ENCODE measurements at regions not wholly inside any gene's neighbourhood (a gene's known extent, or its start where the extent isn't known, plus 50 kb on each side); places are given as distances from the start of the nearest gene placed in this dataset.

GRCh38 chr5:168204165-168204564 is 87.3 kb upstream of the WWC1 start:
- Histone ChIP-seq H2AFZ (ENCODE audit: insufficient read depth, low read depth, low read length, poor library complexity, severe bottlenecking) (no peak overlapping the region), H3K9me3 (ENCODE audit: control extremely low read depth in 1 of 3, control insufficient read depth in 2 of 3, insufficient read depth in 1 of 3, low read length in 2 of 3) (peaks cover 0 to 3% (median 0%) of the 10 kb centered on the region in 3 donors), H3K36me3 (replicated peaks in 1 of 2; ENCODE audit: control extremely low read depth in 1 of 2, control insufficient read depth in 1 of 2, extremely low read depth in 1 of 2, insufficient read depth in 2 of 2, low read length in 1 of 2) (no peaks in the 10 kb centered on the region), H3K79me2 (ENCODE audit: control insufficient read depth, insufficient read depth, low read length) (no peaks in the 10 kb centered on the region), H3K4me3 (ENCODE audit: control extremely low read depth in 1 of 5, extremely low read depth in 1 of 5, insufficient read depth in 1 of 5, low read depth in 2 of 5, low read length in 4 of 5) (no peak overlapping the region), H3K9ac (ENCODE audit: low read length) (no peak overlapping the region), H3K4me2 (replicated peaks; ENCODE audit: low read depth, low read length, poor library complexity, severe bottlenecking) (no peak overlapping the region), H3K27me3 (replicated peaks in 1 of 4; ENCODE audit: control extremely low read depth in 1 of 4, control insufficient read depth in 3 of 4, insufficient read depth in 4 of 4, low read length in 3 of 4) (no peaks in the 10 kb centered on the region), H3K4me1 (ENCODE audit: control insufficient read depth in 2 of 2, insufficient read depth in 2 of 2, low read length in 2 of 2) (no peaks in the 10 kb centered on the region), H4K20me1 (ENCODE audit: control insufficient read depth, insufficient read depth, low read length, poor library complexity, severe bottlenecking) (no peaks in the 10 kb centered on the region), H3K27ac (ENCODE audit: low read length in 2 of 2) (no peak overlapping the region)
- H3K27ac Mint-ChIP-seq = no peak overlapping the region
- no peak for TF ChIP-seq EZH2 (IDR thresholded peaks at IDR 0.05; ENCODE audit: borderline replicate concordance, insufficient read depth, low read depth, low read length, poor library complexity, severe bottlenecking)
- TF ChIP-seq CTCF (IDR thresholded peaks at IDR 0.05) = no peak
- CTCF ChIA-PET = no interaction called here
- DNase-seq = no peak
- no peak overlapping the region for H3K4me3 Mint-ChIP-seq
- H3K9me3 Mint-ChIP-seq (ENCODE audit: insufficient read depth) = no peaks in the 10 kb centered on the region
- ATAC-seq (ENCODE audit: low read depth) = no peak
- H3K4me1 Mint-ChIP-seq = no peaks in the 10 kb centered on the region
- POLR2A ChIA-PET = no interaction called here
- intact Hi-C loops (cut with micrococcal nuclease) = no loop called here
- H3K27me3 Mint-ChIP-seq = no peaks in the 10 kb centered on the region
- 89% methylated on average over 6 of the region's 6 CpGs for WGBS (ENCODE audit: insufficient coverage)

GRCh38 chr5:168207450-168208029 is 83.9 kb upstream of the WWC1 start:
- ATAC-seq (ENCODE audit: low read depth) = no peak
- Mint-ChIP-seq H3K27me3 (peaks cover 3% of the 10 kb centered on the region), H3K27ac (no peak overlapping the region), H3K4me3 (no peak overlapping the region), H3K4me1 (no peaks in the 10 kb centered on the region), H3K9me3 (ENCODE audit: insufficient read depth) (no peaks in the 10 kb centered on the region)
- H3K4me3 ChIP-seq (ENCODE audit: control extremely low read depth in 1 of 5, extremely low read depth in 1 of 5, insufficient read depth in 1 of 5, low read depth in 2 of 5, low read length in 4 of 5) = no peak overlapping the region
- DNase-seq = no peak
- intact Hi-C loops (cut with micrococcal nuclease) = no loop called here
- H3K9me3 ChIP-seq (ENCODE audit: control extremely low read depth in 1 of 3, control insufficient read depth in 2 of 3, insufficient read depth in 1 of 3, low read length in 2 of 3) = peaks cover 0 to 3% (median 0%) of the 10 kb centered on the region in 3 donors
- H3K79me2 ChIP-seq (ENCODE audit: control insufficient read depth, insufficient read depth, low read length) = no peaks in the 10 kb centered on the region
- H3K36me3 ChIP-seq (replicated peaks in 1 of 2; ENCODE audit: control extremely low read depth in 1 of 2, control insufficient read depth in 1 of 2, extremely low read depth in 1 of 2, insufficient read depth in 2 of 2, low read length in 1 of 2) = no peaks in the 10 kb centered on the region
- TF ChIP-seq EZH2 (IDR thresholded peaks at IDR 0.05; ENCODE audit: borderline replicate concordance, insufficient read depth, low read depth, low read length, poor library complexity, severe bottlenecking) (no peak), CTCF (IDR thresholded peaks at IDR 0.05) (no peak)
- WGBS (ENCODE audit: insufficient coverage) = 93% methylated on average over 6 of the region's 7 CpGs
- H3K4me1 ChIP-seq (ENCODE audit: control insufficient read depth in 2 of 2, insufficient read depth in 2 of 2, low read length in 2 of 2) = no peaks in the 10 kb centered on the region
- no peak overlapping the region for H2AFZ ChIP-seq (ENCODE audit: insufficient read depth, low read depth, low read length, poor library complexity, severe bottlenecking)
- ChIA-PET CTCF (no interaction called here), POLR2A (no interaction called here)
- no peak overlapping the region for H3K4me2 ChIP-seq (replicated peaks; ENCODE audit: low read depth, low read length, poor library complexity, severe bottlenecking)
- no peaks in the 10 kb centered on the region for H4K20me1 ChIP-seq (ENCODE audit: control insufficient read depth, insufficient read depth, low read length, poor library complexity, severe bottlenecking)
- no peak overlapping the region for H3K9ac ChIP-seq (ENCODE audit: low read length)
- peaks cover 0 to 2% (median 0%) of the 10 kb centered on the region in 4 experiments for H3K27me3 ChIP-seq (replicated peaks in 1 of 4; ENCODE audit: control extremely low read depth in 1 of 4, control insufficient read depth in 3 of 4, insufficient read depth in 4 of 4, low read length in 3 of 4)
- no peak overlapping the region for H3K27ac ChIP-seq (ENCODE audit: low read length in 2 of 2)
